ENCODE measurements at regions not wholly inside any gene's neighbourhood (a gene's known extent, or its start where the extent isn't known, plus 50 kb on each side); places are given as distances from the start of the nearest gene placed in this dataset.

DNA sequence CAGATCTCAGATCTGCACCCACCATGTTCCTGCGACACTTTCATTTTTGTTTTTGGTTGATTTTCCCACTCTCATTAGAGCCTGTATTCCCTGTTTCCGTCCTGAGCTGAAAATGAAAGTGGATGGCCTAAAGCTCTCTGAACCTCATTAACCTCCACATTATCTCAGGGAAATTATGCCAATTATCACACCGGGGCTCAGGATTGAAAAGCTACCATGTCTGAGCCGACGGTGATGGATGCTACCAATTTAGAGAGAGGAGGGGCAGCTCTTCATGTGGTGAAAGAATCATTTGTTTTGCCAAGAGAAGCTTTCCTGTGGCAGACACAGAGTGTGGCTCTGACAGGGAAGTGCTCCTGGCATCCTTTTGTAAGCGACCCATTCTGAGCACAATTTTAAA is 410.4 kb upstream of the CDH11 start:
- no peak for ATAC-seq
- H3K36me3 Mint-ChIP-seq, result no peaks in the 10 kb centered on the region
- DNase-seq (ENCODE audit: low spot score in 2 of 2), result no peak
- H3K9me3 Mint-ChIP-seq, result peaks cover 8 to 13% of the 10 kb centered on the region in 2 donors
- no peak overlapping the region for H3K27ac Mint-ChIP-seq

DNA sequence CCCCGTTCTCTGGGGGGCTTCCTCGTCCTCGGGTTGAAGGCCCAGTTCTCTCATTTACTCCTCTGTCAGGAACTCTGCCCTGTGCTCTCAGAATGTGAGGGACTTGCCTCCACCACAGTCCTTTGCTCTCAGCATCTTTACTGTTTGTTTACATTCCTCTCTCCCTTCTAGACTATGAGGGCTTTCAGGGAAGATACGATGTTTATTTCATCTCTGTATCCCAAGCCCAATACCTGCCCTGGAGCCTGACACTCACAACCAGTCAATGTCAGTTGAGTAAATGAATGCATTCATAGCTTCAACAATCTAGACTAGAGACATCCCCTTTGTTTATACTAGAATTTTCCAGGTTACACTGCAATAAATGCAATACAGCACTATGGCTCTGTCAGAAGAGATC is 409.6 kb upstream of the CDH11 start:
- H3K27ac Mint-ChIP-seq, result no peak overlapping the region
- DNase-seq (ENCODE audit: low spot score in 2 of 2) (no peak), ATAC-seq (no peak)
- H3K36me3 Mint-ChIP-seq, result no peaks in the 10 kb centered on the region
- H3K9me3 Mint-ChIP-seq, result peaks cover 8 to 13% of the 10 kb centered on the region in 2 donors

DNA sequence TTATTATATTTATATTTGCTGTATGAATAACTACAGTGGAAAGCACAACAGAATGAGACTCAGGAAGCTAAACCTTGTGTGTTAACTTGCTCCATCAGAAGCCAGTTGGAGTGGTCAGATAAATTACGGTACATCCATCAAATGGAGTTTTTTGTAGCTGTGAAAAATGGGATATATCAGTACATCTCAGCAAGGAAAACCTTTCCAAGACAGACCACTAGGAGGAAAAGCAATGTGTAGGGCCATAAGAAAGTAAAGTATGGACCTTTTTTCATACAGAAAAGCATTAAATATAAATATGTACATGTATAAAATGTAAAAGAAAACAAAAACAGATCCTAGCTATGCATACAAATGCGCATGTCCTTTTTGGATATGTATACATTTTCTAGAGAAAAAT is 403.8 kb upstream of the CDH11 start:
- Mint-ChIP-seq H3K36me3 (no peaks in the 10 kb centered on the region), H3K9me3 (peaks cover 3 to 5% of the 10 kb centered on the region in 2 donors), H3K27ac (no peak overlapping the region)
- ATAC-seq, result no peak
- no peak for DNase-seq (ENCODE audit: low spot score in 2 of 2)

DNA sequence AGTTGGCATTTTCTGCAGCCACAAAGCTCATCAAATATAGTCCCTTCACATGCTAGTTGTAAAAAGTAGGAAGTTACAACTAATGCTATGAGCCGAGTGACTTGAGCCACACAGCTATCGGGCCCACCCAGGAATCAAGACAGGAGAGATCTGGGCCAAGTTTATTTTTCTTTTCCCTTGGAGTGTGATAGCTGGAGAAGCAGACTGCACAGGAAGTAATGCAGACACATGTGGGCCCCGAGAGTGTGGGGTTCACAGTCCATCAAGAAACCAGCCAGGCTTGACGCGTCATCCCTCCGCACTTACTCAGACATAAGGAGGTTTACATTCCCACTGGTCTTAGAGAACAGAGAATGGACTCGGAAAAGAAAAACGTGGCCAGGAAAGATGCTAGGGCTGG is 403.1 kb upstream of the CDH11 start:
- Mint-ChIP-seq H3K36me3 (no peaks in the 10 kb centered on the region), H3K27ac (no peak overlapping the region), H3K9me3 (peaks cover 3 to 4% of the 10 kb centered on the region in 2 donors)
- ATAC-seq, result no peak
- no peak for DNase-seq (ENCODE audit: low spot score in 2 of 2)

DNA sequence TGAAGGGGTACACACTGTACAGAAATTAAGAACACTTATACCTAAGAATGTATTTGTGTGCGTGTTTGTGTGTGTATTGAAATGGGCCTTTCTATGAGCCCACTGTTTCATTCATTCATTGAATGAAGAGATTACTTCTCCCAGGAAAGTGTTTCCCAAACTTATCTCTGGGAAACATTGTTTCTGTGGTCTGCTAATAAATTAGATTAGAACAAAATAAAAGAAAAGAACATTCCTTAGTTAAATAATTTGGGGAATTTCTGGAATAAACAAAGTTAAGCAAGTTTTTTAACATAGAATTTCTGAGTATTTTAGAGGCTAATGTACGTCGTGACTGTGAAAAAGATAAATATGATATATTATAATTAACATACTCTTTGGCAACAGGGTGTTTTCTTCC is 402.4 kb upstream of the CDH11 start:
- H3K27ac Mint-ChIP-seq, result no peak overlapping the region
- ATAC-seq (no peak), DNase-seq (ENCODE audit: low spot score in 2 of 2) (no peak)
- peaks cover 4 to 8% of the 10 kb centered on the region in 2 donors for H3K9me3 Mint-ChIP-seq
- no peaks in the 10 kb centered on the region for H3K36me3 Mint-ChIP-seq

DNA sequence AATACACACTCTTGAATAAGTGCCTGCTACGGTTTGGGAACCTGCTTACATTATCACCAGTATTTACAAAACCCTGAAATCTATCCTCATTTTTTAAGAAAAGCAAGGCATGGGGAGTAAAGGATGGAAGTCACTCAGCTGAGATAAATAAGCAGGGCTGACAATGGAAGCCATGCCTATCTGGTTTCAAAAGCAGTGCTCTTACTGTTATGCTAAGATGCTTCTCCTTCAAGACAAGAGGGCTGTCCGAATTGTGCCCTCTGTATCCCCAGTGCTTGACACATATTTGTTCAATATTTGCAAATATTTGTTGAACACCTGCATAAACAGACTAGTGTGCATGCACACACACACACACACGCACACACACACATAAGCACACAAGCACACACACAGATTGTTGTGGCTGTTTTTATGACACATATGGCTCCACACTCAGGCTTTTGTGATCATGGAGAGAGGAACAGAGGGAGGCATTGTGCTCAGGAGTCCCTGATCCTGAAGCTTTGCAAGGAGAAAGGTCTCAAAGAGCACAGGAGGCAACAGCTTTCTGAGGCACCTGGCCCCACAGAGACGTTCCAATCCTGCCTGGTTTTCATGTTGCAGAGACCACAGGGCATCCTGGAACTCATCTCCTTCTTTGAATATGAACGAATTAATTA is 401.6 kb upstream of the CDH11 start:
- no peak for DNase-seq (ENCODE audit: low spot score in 2 of 2)
- peaks cover 4 to 8% of the 10 kb centered on the region in 2 donors for H3K9me3 Mint-ChIP-seq
- H3K36me3 Mint-ChIP-seq, result no peaks in the 10 kb centered on the region
- no peak for ATAC-seq
- no peak overlapping the region for H3K27ac Mint-ChIP-seq

DNA sequence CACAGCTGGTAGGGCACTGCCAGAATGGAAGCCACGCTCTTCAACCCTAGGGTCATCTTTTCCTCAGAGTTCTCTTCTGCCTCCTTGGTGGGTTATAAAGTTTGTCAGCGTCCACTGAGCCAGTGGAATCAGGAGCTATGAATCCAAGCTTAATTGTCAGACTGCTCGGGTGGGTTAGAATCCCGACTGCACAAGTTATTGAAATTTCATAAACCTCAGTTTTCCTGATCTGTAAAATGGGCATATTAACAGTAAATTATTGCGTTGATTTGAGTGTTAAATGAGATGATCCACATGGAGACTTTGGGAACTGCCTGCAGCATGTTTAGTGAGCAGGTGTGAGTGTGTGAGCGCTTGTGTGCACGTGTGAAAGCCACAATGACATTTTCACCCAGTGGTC is 400.5 kb upstream of the CDH11 start:
- H3K36me3 Mint-ChIP-seq, result no peaks in the 10 kb centered on the region
- DNase-seq (ENCODE audit: low spot score in 2 of 2) (no peak), ATAC-seq (no peak)
- H3K9me3 Mint-ChIP-seq, result peaks cover 4 to 8% of the 10 kb centered on the region in 2 donors
- no peak overlapping the region for H3K27ac Mint-ChIP-seq

DNA sequence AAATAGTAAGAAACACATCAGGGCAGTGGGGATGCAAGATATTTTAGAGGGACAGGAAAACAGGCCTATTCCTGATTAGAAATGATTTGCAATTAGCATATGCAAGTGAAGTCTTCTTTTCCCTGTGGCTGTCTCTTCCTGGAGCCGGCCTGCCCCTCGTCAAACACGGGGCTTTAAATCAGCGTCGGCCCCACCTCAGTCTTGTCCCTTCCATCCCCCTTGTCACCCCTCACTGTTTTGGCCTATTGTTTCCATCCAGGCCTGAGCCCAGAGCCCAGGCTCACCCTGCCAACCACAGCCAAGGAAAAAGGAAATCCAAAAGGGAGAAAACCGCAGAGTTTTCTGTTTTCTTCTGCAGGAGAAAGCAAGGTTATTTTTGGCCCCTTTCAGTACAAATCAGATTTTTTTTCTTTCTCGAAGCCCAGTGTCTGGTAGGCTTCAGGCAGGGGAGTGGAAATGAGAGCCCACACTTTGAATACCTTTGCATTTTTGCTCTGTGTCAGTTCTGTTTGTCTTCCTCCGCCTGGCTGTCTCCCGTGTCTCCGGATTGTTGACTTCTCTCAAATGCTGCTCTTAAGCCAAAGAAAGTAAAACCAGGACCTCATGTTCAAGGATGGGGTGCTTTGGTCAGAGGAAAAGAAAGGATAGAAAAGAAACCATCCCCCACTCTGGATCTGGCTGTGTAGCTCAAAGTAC is 399.9 kb upstream of the CDH11 start:
- H3K9me3 Mint-ChIP-seq, result peaks cover 4 to 8% of the 10 kb centered on the region in 2 donors
- no peak overlapping the region for H3K27ac Mint-ChIP-seq
- no peaks in the 10 kb centered on the region for H3K36me3 Mint-ChIP-seq
- DNase-seq (ENCODE audit: low spot score in 2 of 2) (no peak), ATAC-seq (no peak)

DNA sequence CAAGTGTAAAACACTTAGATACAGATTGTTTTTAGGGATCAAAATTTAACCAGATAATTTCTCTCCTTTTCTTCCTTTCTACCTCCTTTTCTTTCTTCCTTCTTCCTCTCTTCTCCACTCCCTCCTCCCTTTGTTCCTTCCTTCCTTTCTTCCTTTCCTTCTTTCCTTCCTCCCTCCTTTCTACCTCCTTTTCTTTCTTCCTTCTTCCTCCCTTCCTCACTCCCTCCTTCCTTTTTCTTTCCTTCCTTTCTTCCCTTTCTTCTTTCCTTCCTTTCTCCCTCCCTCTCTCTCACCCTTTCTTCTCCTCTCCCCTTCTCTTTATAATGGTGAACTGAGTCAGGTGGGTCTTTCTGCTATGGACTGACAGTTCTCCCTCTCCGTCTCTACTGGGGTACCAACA is 397.5 kb upstream of the CDH11 start:
- Mint-ChIP-seq H3K36me3 (no peaks in the 10 kb centered on the region), H3K27ac (no peak overlapping the region), H3K9me3 (peaks cover 8 to 12% of the 10 kb centered on the region in 2 donors)
- DNase-seq (ENCODE audit: low spot score in 2 of 2) (no peak), ATAC-seq (no peak)

DNA sequence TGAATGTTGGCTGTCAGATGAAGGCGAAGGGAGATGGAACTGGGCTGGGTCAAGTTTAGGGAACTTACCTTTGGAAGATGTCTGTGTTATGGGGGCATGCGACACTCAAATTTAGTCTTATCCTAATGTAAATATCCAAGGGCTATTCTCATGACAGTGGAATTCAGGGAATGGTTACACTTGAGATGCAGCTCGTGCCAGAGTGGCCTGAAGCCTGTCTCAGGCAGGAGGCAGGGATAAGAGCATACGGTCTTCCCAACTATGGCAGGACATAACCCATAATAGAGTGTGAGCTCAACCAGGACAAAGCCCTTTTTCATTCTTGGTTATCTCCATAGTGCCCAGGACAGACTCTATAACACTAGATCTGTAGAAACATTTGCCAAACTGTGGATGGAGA is 393.3 kb upstream of the CDH11 start:
- ATAC-seq (no peak), DNase-seq (ENCODE audit: low spot score in 2 of 2) (no peak)
- Mint-ChIP-seq H3K9me3 (peaks cover 8 to 19% of the 10 kb centered on the region in 2 donors), H3K27ac (no peak overlapping the region), H3K36me3 (no peaks in the 10 kb centered on the region)

DNA sequence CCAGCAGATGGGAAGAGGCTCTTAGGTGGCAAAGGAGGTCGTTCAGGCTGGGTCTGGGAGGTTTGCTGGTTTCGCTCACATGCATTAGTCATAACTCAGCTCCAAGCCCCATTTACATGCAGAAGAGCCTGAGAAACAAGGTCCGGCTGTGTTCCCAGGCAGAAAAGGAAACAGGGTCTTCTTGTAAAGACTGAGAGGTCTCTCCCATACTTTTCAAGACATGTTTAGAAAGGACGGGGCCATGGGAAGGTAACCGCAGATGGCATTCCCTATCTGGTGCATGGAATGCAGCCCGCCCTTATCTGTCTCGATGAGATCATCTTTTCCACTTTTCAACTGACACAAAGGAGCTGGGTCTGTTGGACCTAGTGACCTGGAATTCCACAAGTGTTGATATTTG is 389.0 kb upstream of the CDH11 start:
- ATAC-seq (no peak), DNase-seq (ENCODE audit: low spot score in 2 of 2) (no peak)
- Mint-ChIP-seq H3K36me3 (no peaks in the 10 kb centered on the region), H3K9me3 (peaks cover 24 to 44% of the 10 kb centered on the region in 2 donors), H3K27ac (no peak overlapping the region)

DNA sequence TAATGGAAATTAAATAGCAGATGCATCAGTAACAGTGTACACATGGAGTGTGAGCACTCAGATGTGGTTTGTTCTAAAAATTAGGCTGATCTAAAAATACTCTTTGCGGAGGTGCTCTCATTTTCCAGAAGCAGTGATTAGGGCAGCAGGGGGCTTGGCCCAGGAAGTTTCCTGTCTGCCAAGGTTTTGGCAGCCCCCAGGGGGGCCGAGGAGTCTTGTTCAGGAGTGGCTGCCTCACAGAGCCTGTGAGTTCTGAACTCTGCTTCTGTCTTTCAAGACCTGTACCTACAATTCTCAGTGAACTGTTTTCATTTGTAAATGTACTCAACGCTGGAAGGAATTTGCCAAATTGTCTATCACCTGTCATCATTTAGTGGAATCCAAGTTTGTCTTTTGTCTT is 388.4 kb upstream of the CDH11 start:
- Mint-ChIP-seq H3K27ac (no peak overlapping the region), H3K9me3 (peaks cover 24 to 40% of the 10 kb centered on the region in 2 donors), H3K36me3 (no peaks in the 10 kb centered on the region)
- ATAC-seq (no peak), DNase-seq (ENCODE audit: low spot score in 2 of 2) (no peak)

DNA sequence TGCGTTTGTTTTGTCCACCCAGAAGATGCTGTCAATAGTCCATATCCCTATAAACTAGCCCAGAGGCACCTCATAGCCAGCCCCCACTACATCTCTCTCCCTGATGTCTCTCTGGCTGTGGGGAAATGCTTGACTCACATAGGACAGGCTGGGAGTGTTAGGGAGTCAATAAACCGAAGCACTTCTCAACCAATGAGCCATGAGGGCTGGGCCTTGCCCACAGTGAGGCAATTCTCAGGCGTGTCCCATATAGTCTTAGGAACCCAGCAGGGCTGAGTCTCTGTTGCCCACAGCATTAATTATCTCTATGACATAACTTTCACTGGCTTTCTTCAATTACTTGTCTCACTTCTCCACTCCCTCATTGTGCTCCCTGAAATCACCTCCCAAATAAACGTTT is 387.3 kb upstream of the CDH11 start:
- no peaks in the 10 kb centered on the region for H3K36me3 Mint-ChIP-seq
- H3K9me3 Mint-ChIP-seq, result peaks cover 24 to 35% of the 10 kb centered on the region in 2 donors
- no peak overlapping the region for H3K27ac Mint-ChIP-seq
- no peak for DNase-seq (ENCODE audit: low spot score in 2 of 2)
- no peak for ATAC-seq

DNA sequence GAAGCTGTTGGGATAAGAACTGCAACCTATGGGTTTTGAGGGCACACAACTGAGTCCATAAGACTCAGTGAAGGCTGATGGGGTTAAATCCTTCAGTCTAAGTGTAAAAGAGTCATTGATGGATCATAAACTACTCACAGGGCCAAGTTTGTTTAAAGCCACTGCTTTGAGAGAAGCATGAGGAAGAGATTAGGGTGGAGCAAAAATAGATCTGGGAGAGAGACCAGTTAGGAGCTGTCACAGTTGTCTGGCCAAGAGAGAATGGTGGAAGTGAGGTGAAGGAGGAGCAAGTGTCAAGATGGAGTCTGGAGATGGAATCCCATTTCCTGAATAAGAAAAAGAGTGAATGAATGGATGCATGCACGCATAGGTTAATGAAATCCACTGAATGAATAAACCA is 379.1 kb upstream of the CDH11 start:
- H3K9me3 Mint-ChIP-seq, result peaks cover 19 to 24% of the 10 kb centered on the region in 2 donors
- no peaks in the 10 kb centered on the region for H3K36me3 Mint-ChIP-seq
- DNase-seq (ENCODE audit: low spot score in 2 of 2) (no peak), ATAC-seq (no peak)
- H3K27ac Mint-ChIP-seq, result no peak overlapping the region

DNA sequence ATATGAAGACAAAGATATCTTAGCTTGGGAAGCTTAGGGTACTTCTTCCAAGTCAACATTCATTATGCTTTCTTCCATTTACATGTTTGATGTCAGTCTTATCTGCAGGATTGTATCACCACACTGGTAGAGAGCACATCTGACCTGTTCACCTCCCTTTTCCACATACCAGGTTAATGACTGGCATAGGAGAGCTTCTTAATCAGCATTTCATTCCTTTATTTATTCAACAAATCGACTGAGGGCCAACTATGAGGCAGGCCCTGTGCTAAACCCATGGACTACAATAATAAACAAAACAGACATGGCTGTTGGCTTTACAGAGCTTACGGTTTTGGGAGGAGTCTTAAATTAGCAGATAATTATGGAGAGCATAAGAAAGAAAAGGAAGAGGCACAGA is 378.1 kb upstream of the CDH11 start:
- Mint-ChIP-seq H3K9me3 (peaks cover 19 to 24% of the 10 kb centered on the region in 2 donors), H3K27ac (no peak overlapping the region), H3K36me3 (no peaks in the 10 kb centered on the region)
- ATAC-seq (no peak), DNase-seq (ENCODE audit: low spot score in 2 of 2) (no peak)

DNA sequence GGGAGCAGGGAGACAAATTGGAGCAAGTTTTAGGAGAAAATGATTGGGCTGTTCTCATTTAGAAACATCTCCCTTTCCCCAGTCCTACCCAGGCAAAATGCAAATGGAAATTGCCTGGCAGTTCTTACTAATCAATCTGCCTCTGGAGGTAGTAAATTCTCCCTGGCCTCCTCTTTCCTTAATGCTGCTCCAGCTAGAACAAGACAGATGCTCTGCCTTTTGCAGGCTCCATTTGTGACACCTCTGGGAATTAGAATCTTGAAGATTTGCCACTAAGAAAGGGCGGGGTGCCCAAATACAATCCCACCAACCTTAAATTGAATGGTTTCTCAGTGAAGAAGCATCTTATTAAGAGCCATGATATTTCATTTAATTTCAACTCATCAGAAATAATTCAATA is 377.7 kb upstream of the CDH11 start:
- no peak overlapping the region for H3K27ac Mint-ChIP-seq
- ATAC-seq (no peak), DNase-seq (ENCODE audit: low spot score in 2 of 2) (no peak)
- peaks cover 19 to 24% of the 10 kb centered on the region in 2 donors for H3K9me3 Mint-ChIP-seq
- H3K36me3 Mint-ChIP-seq, result no peaks in the 10 kb centered on the region

DNA sequence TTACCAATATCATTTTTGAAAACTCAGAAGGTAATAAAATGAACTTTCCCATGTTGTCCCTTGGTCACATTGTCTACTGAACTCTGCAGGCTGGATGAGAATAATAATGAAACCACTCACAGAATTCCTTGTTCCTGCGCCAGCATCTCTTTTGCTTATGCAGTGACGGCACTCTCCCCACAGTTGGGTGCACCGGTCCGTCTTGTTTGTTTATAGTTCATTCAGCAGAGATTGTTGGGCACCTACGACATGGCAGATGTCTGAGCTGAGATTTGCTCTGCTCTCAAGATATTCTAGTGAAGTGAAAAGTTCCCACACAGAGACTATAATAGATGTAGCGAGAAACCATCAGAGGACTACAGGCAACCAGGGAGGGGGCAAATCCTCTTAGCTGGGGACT is 375.7 kb upstream of the CDH11 start:
- Mint-ChIP-seq H3K9me3 (peaks cover 20% of the 10 kb centered on the region in 2 donors), H3K27ac (peak overlapping the region in 1 of 2 donors; percentile 11), H3K36me3 (no peaks in the 10 kb centered on the region)
- no peak for ATAC-seq
- DNase-seq (ENCODE audit: low spot score in 2 of 2), result no peak

DNA sequence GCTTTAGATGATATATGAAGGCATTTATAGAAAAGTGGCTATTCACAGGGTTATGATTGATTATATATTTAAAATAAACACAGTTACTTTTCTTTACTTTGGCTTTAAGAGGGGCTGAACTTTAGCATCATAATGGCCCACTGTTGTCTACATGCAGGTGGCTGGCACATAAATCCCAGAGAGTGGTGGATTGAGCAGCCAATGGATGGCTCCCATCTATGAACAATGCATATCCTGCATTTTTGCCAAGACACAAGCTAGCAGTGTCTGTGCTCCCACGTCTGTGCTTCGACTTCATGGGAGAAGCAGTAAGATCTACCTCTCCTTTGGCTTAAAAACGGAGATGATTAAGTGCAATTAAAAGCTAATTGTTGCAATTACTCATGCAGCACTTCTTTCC is 373.2 kb upstream of the CDH11 start:
- peaks cover 0 to 4% of the 10 kb centered on the region in 2 donors for H3K36me3 Mint-ChIP-seq
- H3K27ac Mint-ChIP-seq, result no peak overlapping the region
- peaks cover 7 to 16% of the 10 kb centered on the region in 2 donors for H3K9me3 Mint-ChIP-seq
- ATAC-seq (no peak), DNase-seq (ENCODE audit: low spot score in 2 of 2) (no peak)
